GF-D8 (cell line): ENCODE measurements at regions not wholly inside any gene's neighbourhood (a gene's known extent, or its start where the extent isn't known, plus 50 kb on each side); places are given as distances from the start of the nearest gene placed in this dataset.
"Not testable (repeated sequence)": the region's sequence is repeated elsewhere in the genome, so short reads cannot be mapped to it uniquely, and the experiment has no call there.

Source experiments
- DNase-seq: peaks from one replicate; lab custom pipeline; 2025; lab: John Stamatoyannopoulos, UW

DNA sequence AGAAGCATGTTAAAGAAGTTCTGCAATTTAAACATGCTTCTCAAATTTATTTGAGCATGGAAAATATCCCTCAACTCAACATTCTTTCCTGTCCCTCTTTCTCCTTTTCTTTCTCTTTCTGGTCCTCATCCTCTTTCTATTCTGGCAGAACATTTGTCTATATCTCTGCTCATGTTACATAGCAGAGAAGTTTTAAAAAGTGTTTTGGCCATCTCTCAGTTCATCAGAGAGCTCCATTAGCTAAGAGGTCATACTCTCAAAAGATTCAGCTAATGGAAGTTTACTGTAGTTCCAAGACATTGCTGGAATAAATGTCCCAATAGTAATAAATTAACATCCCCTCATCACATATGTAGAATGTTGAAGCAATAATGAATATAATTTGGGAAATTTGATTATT is 53.5 kb downstream of the XCL2 start:
- DNase-seq, result no peak

DNA sequence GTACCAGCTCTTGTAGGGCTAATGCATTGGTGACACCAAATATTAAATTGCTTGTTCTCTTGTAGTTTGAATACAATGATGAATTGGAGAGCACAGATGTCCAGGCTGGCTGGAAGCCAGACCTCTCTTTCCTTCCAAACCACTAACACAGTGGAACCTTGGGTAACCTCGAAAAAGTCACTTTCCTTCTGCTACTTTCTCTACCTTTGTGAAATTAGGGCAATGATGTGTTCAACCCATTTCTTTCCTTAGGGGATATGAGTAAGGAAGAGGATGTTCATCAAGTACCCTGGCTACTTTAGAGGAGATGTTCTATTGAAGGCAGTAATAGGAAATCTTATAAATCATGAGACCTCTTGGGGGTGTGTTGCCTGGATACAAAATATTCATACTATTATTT is 55.7 kb downstream of the XCL2 start:
- no peak for DNase-seq

DNA sequence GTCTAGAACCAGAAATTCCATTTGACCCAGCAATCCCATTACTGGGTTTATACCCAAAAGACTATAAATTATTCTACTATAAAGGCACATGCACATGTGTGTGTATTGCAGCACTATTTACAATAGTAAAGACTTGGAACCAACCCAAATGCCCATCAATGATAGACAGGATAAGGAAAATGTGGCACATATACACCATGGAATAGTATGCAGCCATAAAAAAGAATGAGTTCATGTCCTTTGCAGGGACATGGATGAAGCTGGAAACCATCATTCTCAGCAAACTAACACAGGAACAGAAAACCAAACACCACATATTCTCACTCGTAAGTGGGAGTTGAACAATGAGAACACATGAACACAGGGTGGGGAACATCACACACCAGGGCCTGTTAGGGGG is 57.0 kb downstream of the XCL2 start:
- DNase-seq, result not testable (repeated sequence)

DNA sequence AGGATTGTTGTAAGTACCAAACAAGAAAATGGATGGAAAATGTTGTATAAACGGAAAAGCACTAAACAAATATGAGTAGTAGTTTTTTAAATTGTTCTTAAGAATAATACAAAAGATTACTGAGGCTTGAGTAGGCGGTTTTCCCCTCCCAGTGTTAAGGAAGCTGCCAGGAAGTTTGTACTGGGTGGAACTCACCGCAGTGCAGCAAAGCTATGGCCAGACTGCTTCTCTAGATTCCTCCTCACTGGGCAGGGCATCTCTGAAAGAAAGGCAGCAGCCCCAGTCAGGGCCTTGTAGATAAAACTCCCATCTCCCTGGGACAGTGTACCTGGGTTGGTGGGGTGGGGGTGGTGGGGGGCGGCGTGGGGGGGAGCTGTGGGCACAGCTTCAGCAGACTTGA is 58.7 kb downstream of the XCL2 start:
- no peak for DNase-seq

DNA sequence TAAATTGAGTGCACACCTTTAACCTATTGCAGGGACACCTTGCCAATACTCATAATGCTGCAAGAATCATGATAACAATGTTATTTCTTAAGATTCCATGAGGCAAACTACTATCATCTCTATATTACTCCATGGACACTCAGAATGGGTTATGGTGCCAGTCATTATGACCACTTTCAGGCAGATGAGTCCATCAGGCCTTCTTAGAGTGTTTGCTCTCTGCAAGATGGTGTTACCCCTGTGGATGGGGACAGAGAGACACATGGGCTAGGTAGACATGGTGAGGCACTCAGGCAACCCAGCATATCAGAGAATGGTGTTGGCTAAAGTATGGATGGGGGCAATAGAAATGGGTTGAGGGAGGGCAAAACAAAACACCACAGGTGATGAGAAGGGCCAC is 59.7 kb downstream of the XCL2 start:
- no peak for DNase-seq

DNA sequence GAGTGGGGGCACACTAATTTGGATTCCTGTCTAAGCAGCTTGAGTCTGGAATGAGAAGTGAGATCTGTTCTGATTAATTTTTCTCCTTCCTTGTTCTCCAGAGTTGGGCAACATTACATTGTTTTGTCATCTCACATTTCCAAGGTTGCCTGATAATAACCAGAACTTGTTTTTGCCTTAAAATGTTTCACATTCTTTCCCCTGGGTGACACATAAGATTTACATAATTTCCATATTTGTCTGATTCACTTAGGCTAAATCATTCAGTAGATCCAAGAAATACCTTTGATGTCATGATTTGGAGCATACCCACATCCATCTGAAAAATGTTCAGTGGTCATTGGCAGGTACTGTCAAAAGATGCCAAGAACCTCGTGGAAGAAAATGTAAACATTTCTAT is 60.3 kb downstream of the XCL2 start:
- DNase-seq, result no peak

DNA sequence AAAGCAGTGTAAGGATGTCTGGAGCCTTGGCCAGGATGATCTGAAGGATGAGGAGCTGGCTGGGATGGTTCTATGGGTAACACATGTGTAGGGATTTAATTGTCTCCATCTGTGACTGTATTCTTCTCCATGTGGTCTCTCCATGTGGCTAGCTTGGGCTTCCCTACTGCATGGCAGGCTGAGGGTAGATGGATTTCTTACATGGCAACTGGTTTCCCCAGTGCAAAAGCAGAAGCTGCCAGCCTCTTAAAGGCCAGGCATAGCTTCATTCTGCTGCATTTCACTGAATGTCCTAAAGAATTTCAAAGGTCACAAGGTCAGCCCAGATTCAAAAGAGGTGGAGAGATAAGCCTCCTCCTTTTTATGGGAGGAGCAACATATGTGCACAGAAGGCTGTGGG is 61.7 kb downstream of the XCL2 start:
- no peak for DNase-seq

DNA sequence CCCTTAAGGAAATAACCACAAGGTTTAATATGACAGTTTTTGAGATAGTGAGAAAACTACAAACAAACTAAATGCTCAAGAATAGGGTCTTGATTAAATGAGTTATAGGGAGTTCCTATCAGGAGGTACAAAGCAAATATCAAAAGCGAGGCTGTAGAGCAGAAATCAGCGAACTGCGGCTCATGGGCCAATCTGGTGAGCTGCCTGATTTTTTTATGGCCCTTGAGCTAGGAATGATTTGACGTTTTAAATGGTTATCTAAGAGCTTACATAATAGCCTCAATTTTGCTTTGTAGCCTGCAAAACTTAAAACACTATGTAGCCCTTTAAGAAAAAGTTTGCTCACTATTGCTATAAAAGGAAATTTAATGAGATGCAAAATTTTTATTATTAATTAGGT is 62.2 kb downstream of the XCL2 start:
- DNase-seq, result no peak

DNA sequence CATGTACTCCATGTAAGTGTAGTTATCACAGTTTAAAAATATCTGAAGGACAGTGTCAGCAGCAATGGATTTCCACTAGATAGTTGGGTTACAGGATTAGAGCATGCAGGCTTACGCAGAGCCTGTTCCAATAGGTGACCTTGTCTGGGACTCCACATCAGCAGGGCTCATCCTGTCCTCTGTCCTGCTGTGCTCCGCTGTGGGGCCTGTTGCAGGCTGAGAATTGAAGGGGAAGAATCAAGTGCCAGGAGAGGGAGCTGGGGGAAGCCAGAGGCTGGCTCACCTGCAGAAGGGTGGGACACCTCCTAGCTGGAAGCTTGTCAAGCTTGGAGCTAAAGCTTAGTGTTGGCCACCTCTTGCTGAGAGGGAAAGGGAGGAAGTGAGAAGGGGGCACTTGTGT is 62.8 kb downstream of the XCL2 start:
- DNase-seq, result no peak

DNA sequence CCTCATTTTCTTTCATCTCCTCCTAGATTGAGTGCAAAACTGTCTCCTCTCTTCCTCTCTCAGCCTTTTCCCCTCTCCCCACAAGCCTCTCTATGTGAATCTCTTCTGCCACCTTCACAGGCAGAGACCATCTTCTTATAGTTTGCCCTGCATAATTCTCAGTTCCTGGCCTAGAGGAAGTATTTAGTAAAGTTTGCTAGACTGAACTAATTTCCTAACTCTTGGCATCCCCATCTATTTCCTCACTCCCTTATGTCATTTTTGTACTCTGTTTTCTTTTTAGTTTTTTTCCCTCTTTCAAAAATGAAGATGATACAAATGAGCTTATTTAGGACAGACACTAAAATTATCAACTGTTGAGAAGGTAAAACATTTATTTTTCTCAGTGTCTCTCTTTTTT is 66.0 kb downstream of the XCL2 start:
- DNase-seq, result no peak

DNA sequence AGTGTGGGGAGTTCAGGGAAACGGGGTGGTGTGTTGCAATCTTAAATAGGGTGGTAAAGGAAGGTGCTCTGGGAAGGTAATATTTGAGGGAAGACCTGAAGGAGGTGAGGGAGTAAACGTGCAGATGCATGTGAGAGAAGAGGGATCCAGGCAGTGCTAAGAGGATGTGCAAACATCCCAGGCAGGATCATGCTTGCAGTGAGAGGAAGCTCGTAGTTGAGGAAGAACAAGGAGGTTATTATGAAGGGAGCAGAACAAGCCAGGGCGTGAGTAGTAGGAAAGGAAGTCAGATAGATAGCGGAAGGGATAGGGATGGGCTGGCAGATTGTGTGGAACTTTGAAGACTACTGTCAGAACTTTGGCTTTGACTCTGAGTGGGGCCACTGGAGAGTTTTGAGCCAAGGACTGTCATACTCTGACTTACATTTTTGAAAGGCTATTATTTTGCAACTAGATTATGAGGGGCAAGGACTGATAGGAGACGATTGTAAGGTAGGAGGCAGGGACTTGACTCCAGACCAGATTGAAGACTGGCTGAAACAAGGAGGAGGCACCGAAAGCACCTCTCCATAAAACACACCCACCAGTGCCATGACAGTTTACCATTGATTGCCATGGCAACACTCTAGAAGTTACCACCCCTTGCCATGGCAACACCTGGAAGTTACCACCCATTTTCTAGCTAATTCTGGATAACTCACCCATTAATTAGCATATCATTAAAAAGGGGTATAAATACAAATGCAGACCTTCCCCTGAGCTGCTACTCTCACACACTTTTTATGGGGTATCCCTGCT is 67.0 kb downstream of the XCL2 start:
- DNase-seq, result no peak

DNA sequence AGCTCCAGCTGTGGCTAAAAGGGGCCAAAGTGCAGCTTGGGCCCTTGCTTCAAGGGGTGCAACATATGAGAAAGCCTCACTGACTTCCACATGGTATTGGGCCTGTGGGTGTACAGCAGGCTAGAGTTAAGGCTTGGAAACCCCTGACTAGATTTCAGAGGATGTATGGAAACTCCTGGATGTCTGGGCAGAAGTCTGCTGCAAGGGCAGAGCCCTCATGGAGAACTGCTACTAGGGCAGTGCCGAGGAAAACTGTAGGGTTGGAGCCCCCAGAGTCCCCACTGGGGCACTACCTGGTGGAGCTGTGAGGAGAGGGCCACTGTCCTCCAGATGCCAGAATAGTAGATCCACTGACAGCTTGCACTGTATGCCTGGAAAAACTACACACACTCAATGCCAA is 69.5 kb downstream of the XCL2 start:
- DNase-seq, result no peak

DNA sequence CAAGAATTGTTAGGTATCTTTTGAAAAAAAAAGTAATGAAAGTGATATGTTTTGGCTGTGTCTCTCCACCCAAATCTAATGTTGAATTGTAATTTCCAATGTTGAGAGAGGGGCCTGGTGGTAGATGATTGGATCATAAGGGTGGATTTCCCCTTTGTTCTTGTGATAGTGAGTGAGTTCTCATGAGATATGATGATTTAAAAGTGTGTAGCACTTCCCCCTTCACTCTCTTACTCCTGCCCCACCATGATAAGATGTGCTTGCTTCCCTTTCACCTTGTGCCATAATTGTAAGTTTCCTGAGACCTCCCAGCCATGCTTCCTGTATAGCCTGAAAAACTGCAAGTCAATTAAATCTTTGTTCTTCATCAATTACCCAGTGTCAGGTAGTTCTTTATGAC is 70.7 kb downstream of the XCL2 start:
- no peak for DNase-seq

DNA sequence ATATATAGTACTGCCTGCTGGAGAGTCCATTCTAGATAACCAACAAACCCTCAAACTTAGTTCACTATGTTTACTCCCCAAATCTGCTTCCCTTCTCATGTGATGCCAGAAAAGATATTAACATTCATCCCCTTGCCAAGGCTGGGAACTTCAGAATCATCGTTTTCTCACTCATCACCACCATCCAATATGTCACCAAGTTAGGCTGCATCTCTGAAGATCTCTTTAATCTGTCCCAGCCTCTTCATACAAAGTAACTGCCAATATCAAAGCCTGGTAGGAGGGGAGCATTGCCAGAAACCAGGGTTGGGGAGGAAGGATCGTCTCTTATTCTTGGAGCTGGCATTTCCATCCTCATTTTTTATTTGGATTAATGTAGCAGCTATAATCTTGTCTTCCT is 71.6 kb downstream of the XCL2 start:
- DNase-seq, result no peak

DNA sequence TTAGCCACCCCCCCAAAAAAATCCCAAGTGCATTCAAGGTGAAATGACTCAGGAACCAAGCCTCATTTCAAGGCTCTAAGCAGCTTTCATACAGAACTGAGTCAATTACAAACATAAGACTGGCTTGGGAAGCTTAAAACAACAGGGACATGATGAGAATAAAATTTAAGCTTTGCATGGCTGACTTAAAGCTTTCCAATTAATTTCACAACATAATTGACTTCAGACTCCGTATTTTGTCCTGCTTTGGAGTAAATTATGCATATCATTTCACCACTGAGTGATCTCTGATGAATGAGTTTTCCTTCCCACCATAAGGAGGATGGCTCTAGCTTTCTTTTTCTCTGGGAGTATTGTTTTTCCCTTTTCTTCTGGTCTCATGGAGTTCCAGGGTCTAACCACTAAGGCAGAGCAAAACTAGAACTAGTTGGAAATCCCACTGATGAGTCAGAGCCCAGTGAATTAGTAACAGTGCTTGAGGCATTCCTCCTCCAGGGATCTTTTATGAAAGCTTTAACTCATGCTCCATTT is 72.8 kb downstream of the XCL2 start:
- DNase-seq, result no peak

DNA sequence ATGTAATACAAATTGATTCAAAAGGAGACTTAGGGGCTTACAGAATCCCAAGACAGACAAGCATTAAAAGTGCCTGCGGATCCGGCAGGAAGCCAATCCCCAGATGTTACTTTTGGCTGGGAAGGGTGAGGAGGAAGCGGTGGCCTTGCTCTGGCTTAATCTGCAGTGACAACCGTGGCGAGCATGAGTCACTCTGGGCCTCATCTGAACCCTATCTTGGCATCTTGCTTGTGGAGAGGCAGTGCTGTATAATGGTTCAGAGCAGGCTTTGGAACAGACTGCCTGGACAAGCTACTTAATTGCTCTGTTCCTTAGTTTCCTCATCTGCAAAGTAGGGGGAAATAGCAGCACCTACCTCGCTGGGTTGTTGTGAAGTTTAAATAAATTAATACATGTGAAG is 74.1 kb downstream of the XCL2 start:
- DNase-seq, result peak; percentile 63

DNA sequence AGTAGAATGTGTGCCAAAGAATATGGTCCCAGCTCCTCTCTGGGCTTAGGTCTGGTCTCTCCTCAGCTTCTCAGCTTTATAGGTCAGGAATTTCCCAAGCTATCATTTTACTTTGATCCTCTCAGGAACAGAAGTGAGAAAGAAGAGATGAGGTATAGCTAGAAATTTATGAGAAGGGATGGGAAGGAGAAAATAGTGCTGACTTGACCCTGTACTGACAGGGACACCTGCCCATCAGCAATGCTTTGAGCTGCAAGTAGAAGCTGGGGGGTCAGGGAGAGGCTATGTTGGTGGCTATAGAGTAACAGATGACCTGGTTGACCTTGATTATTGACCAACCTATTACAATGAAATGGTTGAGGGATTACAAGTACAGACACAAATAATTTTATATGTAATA is 75.0 kb downstream of the XCL2 start:
- DNase-seq, result no peak

DNA sequence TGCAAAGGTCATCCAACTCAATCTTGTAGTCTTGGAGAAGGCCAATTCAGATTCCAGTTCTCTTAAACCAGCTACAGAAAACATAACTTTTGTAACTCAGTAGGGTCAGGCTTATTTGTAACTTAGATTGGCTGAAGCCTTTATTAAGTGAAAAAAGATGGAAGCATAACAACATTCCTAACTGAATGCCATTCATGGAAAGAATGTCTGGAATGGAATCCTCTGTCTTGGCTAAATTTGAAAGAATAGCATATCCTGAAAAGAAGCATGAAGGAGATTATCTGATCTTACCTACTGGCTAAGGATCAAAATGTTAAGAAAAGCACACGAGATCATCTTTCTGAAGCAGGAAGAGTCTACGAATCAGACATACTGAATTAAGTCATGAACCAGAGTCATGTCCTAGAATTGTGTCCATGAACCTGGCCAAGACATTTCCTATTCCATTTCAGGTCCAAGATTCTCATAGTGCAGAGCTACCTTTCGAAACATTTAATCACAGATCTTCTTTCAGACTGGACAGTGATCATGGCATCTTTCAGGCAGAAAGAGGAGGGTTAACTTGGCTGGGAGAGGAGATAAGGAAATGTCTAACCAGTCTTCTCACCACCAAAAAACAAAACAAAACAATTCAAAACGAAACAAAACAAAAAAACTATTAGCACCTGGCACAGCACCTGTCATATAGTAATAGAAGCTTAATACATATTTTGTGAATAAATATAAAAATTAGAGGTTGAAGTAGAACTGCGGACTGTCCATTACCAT is 75.6 kb downstream of the XCL2 start:
- no peak for DNase-seq

DNA sequence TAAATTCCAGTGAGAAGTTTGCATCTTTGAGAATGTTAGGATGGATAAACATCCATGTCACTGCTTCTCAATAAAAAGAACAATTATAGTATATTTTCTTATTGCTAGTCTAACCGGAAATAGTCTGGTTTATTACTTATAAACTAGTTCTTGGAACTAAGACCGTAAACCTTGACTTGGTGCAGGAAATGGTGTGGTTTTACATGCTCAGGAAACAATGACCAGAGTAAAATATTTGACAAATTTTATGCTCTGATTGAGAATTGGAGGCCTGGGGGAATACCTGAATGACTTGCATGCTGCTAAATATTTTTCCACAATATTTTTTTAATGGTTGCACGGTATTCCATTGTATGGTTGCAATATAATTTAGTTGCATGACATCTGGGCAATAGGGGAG is 76.3 kb downstream of the XCL2 start:
- no peak for DNase-seq

DNA sequence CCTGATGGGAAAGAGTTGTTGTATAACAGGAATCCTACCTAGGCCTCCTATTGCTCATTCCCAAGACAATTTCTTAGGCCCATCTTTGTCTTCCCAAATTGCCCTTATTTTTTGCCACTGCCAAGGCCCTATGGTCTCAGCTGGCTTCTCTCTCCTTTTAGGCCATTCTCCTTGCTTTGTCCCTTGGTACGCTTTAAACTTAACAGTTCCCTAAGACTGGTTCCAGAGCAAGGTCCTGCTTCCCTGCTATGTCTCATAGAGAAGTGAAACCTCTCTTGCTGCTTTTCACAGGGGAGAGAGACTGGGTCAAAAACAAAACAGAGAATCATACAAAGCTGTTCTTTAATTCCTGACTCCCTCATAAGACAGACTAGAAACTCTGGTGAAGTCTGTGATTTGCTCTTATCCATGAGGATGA is 77.1 kb downstream of the XCL2 start:
- no peak for DNase-seq

DNA sequence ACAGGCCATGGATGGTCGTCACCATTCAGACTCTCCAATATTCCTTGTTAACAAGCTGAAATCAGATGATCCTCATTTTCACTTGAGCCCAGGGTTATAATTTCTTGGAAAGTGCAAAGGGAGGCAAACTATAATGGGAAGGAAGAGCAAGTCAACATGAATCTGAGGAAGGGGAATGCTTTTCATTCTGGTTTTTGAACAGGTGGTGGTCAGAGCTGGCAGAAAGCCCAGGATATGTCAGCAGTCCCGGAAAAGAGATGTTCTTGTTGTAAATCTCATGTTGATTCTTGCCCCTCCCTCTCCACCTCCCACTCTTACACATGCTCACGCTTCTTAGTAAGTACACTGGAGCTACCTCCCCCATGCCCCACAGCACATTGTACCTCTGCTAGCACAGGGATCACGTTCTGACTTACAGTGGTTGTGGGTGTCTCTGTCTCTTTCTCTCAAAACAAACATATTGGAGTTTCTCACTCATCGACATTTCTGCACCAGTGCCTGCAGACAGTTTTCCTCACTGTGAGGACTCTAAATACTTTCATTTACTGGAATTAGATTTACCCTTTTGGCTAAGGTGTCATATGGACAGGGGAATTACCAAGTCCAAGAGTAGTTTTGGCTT is 77.6 kb downstream of the XCL2 start:
- DNase-seq, result peak; percentile 64

DNA sequence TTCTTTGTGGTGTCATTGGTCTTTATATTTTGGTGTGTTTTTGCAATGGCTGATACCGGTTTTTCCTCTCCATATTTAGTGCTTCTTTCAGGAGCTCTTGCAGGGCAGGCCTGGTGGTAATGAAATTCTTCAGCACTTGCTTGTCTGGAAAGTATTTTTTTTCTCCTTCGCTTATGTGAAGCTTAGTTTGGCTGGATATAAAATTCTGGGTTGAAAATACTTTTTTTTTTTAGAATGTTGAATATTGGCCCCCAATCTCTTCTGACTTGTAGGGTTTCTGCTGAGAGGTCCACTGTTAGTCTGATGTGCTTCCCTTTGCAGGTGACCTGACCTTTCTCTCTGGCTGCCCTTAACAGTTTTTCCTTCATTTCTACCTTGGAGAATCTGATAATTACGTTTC is 82.7 kb downstream of the XCL2 start:
- not testable (repeated sequence) for DNase-seq

DNA sequence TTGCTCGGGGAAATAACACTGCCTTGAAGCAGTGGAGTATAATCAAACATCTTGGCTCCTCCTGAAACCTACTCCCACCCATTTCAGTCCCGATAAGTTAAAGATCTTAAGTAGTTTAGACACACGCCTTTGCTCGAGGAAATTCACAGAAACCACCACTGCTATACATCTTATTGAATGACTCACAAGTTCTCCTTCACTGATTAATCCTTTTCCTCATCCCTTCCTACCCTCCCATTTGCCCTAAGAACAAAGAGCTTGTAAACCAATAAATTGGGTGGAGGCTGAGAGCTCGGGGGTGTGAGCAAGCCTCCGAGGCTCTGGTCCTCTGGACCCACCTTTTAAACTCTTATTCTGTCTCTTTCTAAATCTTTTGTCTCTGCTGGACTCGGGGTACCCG is 86.5 kb downstream of the XCL2 start:
- DNase-seq, result not testable (repeated sequence)
